Tibial artery (tissue), 4 donors: ENCODE measurements at regions not wholly inside any gene's neighbourhood (a gene's known extent, or its start where the extent isn't known, plus 50 kb on each side); places are given as distances from the start of the nearest gene placed in this dataset.

Experiments
- DNase-seq, 2 donors: peaks; one replicate each; pipeline ENCODE4 v3.0.0-alpha.2; 2019
- H3K27ac ChIP-seq, 2 donors: fragments of 200-600 bp; sonication (generic) in 1 of 2; 1 replicate in 1 of 2; 2 replicates in 1 of 2; pipeline ENCODE4 v1.5.1; 2018 to 2019; ENCODE audit warnings: mild to moderate bottlenecking in 1 of 2
- H3K27me3 ChIP-seq, 2 donors: fragments of 200-600 bp; sonication (generic) in 1 of 2; one replicate each; pipeline versions ENCODE4 v1.5.1 to v1.6.0; 2016 to 2019
- H3K36me3 ChIP-seq, 3 donors: fragments of 200-600 bp; sonication (generic) in 2 of 3; one replicate each; pipeline ENCODE4 v1.5.1; 2016 to 2019; ENCODE audit warnings: mild to moderate bottlenecking in 2 of 3
- H3K4me1 ChIP-seq, 4 donors: fragments of 200-600 bp; sonication (generic) in 2 of 4; 1 replicate in 3 of 4; 2 replicates in 1 of 4; pipeline ENCODE4 v1.5.1; 2016 to 2019
- H3K4me3 ChIP-seq, 2 donors: fragments of 200-600 bp; sonication (generic) in 1 of 2; 1 replicate in 1 of 2; 2 replicates in 1 of 2; pipeline ENCODE4 v1.5.1; 2018 to 2019; ENCODE audit warnings: mild to moderate bottlenecking in 2 of 2
- H3K9me3 ChIP-seq, 3 donors: fragments of 200-600 bp; sonication (generic) in 1 of 3; one replicate each; pipeline ENCODE4 v1.5.1; 2016 to 2019
- CTCF ChIP-seq, 2 experiments: fragments of 200-600 bp in 1 of 2; fragments of 450-650 bp in 1 of 2; IDR thresholded peaks; one replicate each; pipeline ENCODE4 v1.5.1; 2017 to 2019; ENCODE audit warnings: antibody characterized with exemption in 2 of 2, mild to moderate bottlenecking in 1 of 2, moderate library complexity in 1 of 2
- intact Hi-C: fragments of 100-400 bp; cut with DNase I; formaldehyde crosslinking; loops from one replicate; pipeline ENCODE4 v1.15.0; 2023; ENCODE audit warnings: low total_unique reads

GRCh38 chrX:6382284-6382683 is 152.6 kb downstream of the VCX3A start:
- H3K36me3 ChIP-seq, result no peaks in the 10 kb centered on the region
- H3K4me3 ChIP-seq, result no peak overlapping the region
- intact Hi-C loops, result no loop called here
- no peak for DNase-seq
- no peak for TF ChIP-seq CTCF (IDR thresholded peaks at IDR 0.05)
- no peaks in the 10 kb centered on the region for H3K4me1 ChIP-seq
- no peaks in the 10 kb centered on the region for H3K27me3 ChIP-seq
- H3K9me3 ChIP-seq, result no peaks in the 10 kb centered on the region
- no peak overlapping the region for H3K27ac ChIP-seq

- DNase-seq, result no peak
- no peak overlapping the region for H3K4me3 ChIP-seq
Observed at GRCh38 chrX:6377103-6377764, 148.6 kb upstream of the NLGN4X start.

GRCh38 chrX:6374556-6374955 is 145.9 kb upstream of the NLGN4X start:
- Histone ChIP-seq H3K9me3 (no peaks in the 10 kb centered on the region), H3K4me1 (no peaks in the 10 kb centered on the region), H3K36me3 (no peaks in the 10 kb centered on the region), H3K27ac (no peak overlapping the region), H3K4me3 (no peak overlapping the region), H3K27me3 (no peaks in the 10 kb centered on the region)
- TF ChIP-seq CTCF (IDR thresholded peaks at IDR 0.05), result no peak
- no peak for DNase-seq
- intact Hi-C loops, result no loop called here

More at GRCh38 chrX:6377103-6377764, 148.6 kb upstream of the NLGN4X start:
- intact Hi-C loops, result no loop called here
- Histone ChIP-seq H3K36me3 (no peaks in the 10 kb centered on the region), H3K27ac (no peak overlapping the region), H3K4me1 (no peaks in the 10 kb centered on the region), H3K27me3 (no peaks in the 10 kb centered on the region), H3K9me3 (no peaks in the 10 kb centered on the region)
- TF ChIP-seq CTCF (IDR thresholded peaks at IDR 0.05), result no peak

GRCh38 chrX:6372981-6373380 is 144.3 kb upstream of the NLGN4X start:
- H3K9me3 ChIP-seq, result no peaks in the 10 kb centered on the region
- DNase-seq, result no peak
- no peak for TF ChIP-seq CTCF (IDR thresholded peaks at IDR 0.05)
- intact Hi-C loops, result no loop called here
- no peaks in the 10 kb centered on the region for H3K4me1 ChIP-seq
- no peaks in the 10 kb centered on the region for H3K27me3 ChIP-seq
- H3K36me3 ChIP-seq, result no peaks in the 10 kb centered on the region
- H3K4me3 ChIP-seq, result no peak overlapping the region
- no peak overlapping the region for H3K27ac ChIP-seq

- no peak for DNase-seq
- Histone ChIP-seq H3K27me3 (no peaks in the 10 kb centered on the region), H3K4me1 (no peaks in the 10 kb centered on the region), H3K36me3 (no peaks in the 10 kb centered on the region), H3K4me3 (no peak overlapping the region), H3K27ac (no peak overlapping the region), H3K9me3 (no peaks in the 10 kb centered on the region)
- no peak for TF ChIP-seq CTCF (IDR thresholded peaks at IDR 0.05)
- intact Hi-C loops, result no loop called here
Observed at GRCh38 chrX:6371353-6371752, 142.7 kb upstream of the NLGN4X start.

- DNase-seq, result no peak
- H3K4me3 ChIP-seq, result no peak overlapping the region
- no peaks in the 10 kb centered on the region for H3K9me3 ChIP-seq
- intact Hi-C loops, result loop anchor here (5.0 kb wide), 1 partner anchor 1256 kb away; no protein-coding TSS in a partner anchor
- no peaks in the 10 kb centered on the region for H3K27me3 ChIP-seq
- H3K4me1 ChIP-seq, result no peaks in the 10 kb centered on the region
- no peaks in the 10 kb centered on the region for H3K36me3 ChIP-seq
- no peak for TF ChIP-seq CTCF (IDR thresholded peaks at IDR 0.05)
- H3K27ac ChIP-seq, result no peak overlapping the region
Observed at GRCh38 chrX:6363188-6363587, 134.5 kb upstream of the NLGN4X start.
